H9 (cell line): ENCODE measurements at regions not wholly inside any gene's neighbourhood (a gene's known extent, or its start where the extent isn't known, plus 50 kb on each side); places are given as distances from the start of the nearest gene placed in this dataset.

Experiments used
- DNase-seq: peaks from one replicate; pipeline ENCODE4 v3.0.0-alpha.2; 2017
- H2AFZ ChIP-seq: one replicate; pipeline ENCODE4 v1.6.1; 2013; ENCODE audit warnings: mild to moderate bottlenecking, low read length, control low read depth, moderate library complexity
- H2AK5ac ChIP-seq: 2 replicates; pipeline ENCODE4 v1.6.1; 2013; ENCODE audit warnings: low read length, control low read depth, mixed read lengths; ENCODE audit not compliant: insufficient read length
- H2BK120ac ChIP-seq: one replicate; pipeline ENCODE4 v1.6.1; 2013; ENCODE audit warnings: low read depth, mild to moderate bottlenecking, low read length, control low read depth, inconsistent platforms; ENCODE audit not compliant: poor library complexity, severe bottlenecking
- H2BK12ac ChIP-seq: 2 replicates; pipeline ENCODE4 v1.6.1; 2013; ENCODE audit warnings: low read length, control low read depth, mixed read lengths, low read depth; ENCODE audit not compliant: insufficient read length
- H2BK15ac ChIP-seq: 2 replicates; pipeline ENCODE4 v1.6.1; 2013; ENCODE audit warnings: low read depth, low read length, control low read depth
- H2BK20ac ChIP-seq: one replicate; pipeline ENCODE4 v1.6.1; 2013; ENCODE audit warnings: low read depth, mild to moderate bottlenecking, low read length, control low read depth, inconsistent platforms; ENCODE audit not compliant: poor library complexity, severe bottlenecking
- H2BK5ac ChIP-seq: 2 replicates; pipeline ENCODE4 v1.6.1; 2013; ENCODE audit warnings: low read length, control low read depth, mixed read lengths; ENCODE audit not compliant: insufficient read length
- H3K14ac ChIP-seq: 2 replicates; pipeline ENCODE4 v1.6.1; 2013; ENCODE audit warnings: low read length, control low read depth; ENCODE audit not compliant: insufficient read depth
- H3K18ac ChIP-seq: 2 replicates; pipeline ENCODE4 v1.6.1; 2013; ENCODE audit warnings: low read depth, mild to moderate bottlenecking, mixed read lengths, low read length, control low read depth; ENCODE audit not compliant: insufficient read length
- H3K23ac ChIP-seq: 2 replicates; pipeline ENCODE4 v1.6.1; 2013; ENCODE audit warnings: low read length, control low read depth, mixed read lengths, low read depth; ENCODE audit not compliant: insufficient read length
- H3K23me2 ChIP-seq: 2 replicates; pipeline ENCODE4 v1.6.1; 2013; ENCODE audit warnings: low read depth, mild to moderate bottlenecking, mixed read lengths, low read length, control low read depth; ENCODE audit not compliant: insufficient read length, poor library complexity, severe bottlenecking
- H3K27ac ChIP-seq: 2 replicates; pipeline ENCODE4 v1.5.1; 2013; ENCODE audit warnings: low read length, control low read depth, mixed read lengths, low read depth; ENCODE audit not compliant: insufficient read length
- H3K27me3 ChIP-seq: 2 replicates; pipeline ENCODE4 v1.6.1; 2013; ENCODE audit warnings: low read length, control low read depth, inconsistent platforms; ENCODE audit not compliant: insufficient read depth
- H3K4ac ChIP-seq: 2 replicates; pipeline ENCODE4 v1.6.1; 2013; ENCODE audit warnings: low read depth, mild to moderate bottlenecking, control low read depth, inconsistent platforms, low read length, moderate library complexity
- H3K4me1 ChIP-seq: 2 replicates; pipeline ENCODE4 v1.6.1; 2013; ENCODE audit warnings: low read length, control low read depth, inconsistent platforms; ENCODE audit not compliant: insufficient read depth
- H3K4me2 ChIP-seq: 2 replicates; pipeline ENCODE4 v1.6.1; 2013; ENCODE audit warnings: low read length, control low read depth, mixed read lengths; ENCODE audit not compliant: insufficient read length, insufficient read depth
- H3K56ac ChIP-seq: 2 replicates; pipeline ENCODE4 v1.6.1; 2013; ENCODE audit warnings: low read depth, mild to moderate bottlenecking, mixed read lengths, low read length, control low read depth; ENCODE audit not compliant: insufficient read length
- H3K79me1 ChIP-seq: 2 replicates; pipeline ENCODE4 v1.6.1; 2013; ENCODE audit warnings: low read depth, mild to moderate bottlenecking, moderate library complexity, low read length, control low read depth, inconsistent platforms; ENCODE audit not compliant: insufficient read depth, poor library complexity, severe bottlenecking
- H3K79me2 ChIP-seq: 2 replicates; pipeline ENCODE4 v1.6.1; 2013; ENCODE audit warnings: low read length, control low read depth, inconsistent platforms; ENCODE audit not compliant: insufficient read depth
- H3K9ac ChIP-seq: 2 replicates; pipeline ENCODE4 v1.6.1; 2013; ENCODE audit warnings: low read length, control low read depth, mixed read lengths; ENCODE audit not compliant: insufficient read length; ENCODE audit errors: extremely low read depth
- H3K9me3 ChIP-seq: one replicate; pipeline ENCODE4 v1.6.1; 2013; ENCODE audit warnings: low read depth, low read length, inconsistent platforms; ENCODE audit not compliant: control insufficient read depth
- H3T11ph ChIP-seq: one replicate; pipeline ENCODE4 v1.6.1; 2013; ENCODE audit warnings: mild to moderate bottlenecking, low read length, control low read depth, inconsistent platforms
- H4K20me1 ChIP-seq: one replicate; pipeline ENCODE4 v1.6.1; 2013; ENCODE audit not compliant: control insufficient read depth, insufficient read length, insufficient read depth
- H4K5ac ChIP-seq: 2 replicates; pipeline ENCODE4 v1.6.1; 2013; ENCODE audit warnings: low read depth, mild to moderate bottlenecking, mixed read lengths, low read length, control low read depth; ENCODE audit not compliant: insufficient read length
- H4K8ac ChIP-seq: replicated peaks from 2 replicates; pipeline ENCODE4 v1.6.1; 2013; ENCODE audit warnings: low read length, control low read depth, mixed read lengths, low read depth; ENCODE audit not compliant: insufficient read length
- H4K91ac ChIP-seq: 2 replicates; pipeline ENCODE4 v1.6.1; 2013; ENCODE audit warnings: low read depth, mild to moderate bottlenecking, moderate library complexity, mixed read lengths, low read length, control low read depth; ENCODE audit not compliant: insufficient read length
- H3K27ac Mint-ChIP-seq, 3 experiments: 2 replicates in 2 of 3; 3 replicates in 1 of 3; pipeline ENCODE4 v1.8.0; 2020 to 2021; ENCODE audit warnings: mixed read lengths in 3 of 3, mild to moderate bottlenecking in 1 of 3, moderate library complexity in 1 of 3
- H3K27me3 Mint-ChIP-seq: 2 replicates; pipeline ENCODE4 v1.8.0; 2021; ENCODE audit warnings: low read depth, mild to moderate bottlenecking, moderate library complexity, mixed read lengths
- H3K36me3 Mint-ChIP-seq, 3 experiments: 2 replicates in 2 of 3; 3 replicates in 1 of 3; pipeline ENCODE4 v1.8.0; 2020 to 2021; ENCODE audit warnings: low read depth in 3 of 3, mixed read lengths in 3 of 3; ENCODE audit not compliant: insufficient read depth in 1 of 3
- H3K4me1 Mint-ChIP-seq, 2 experiments: 2 replicates each; pipeline ENCODE4 v1.8.0; 2020; ENCODE audit warnings: mixed read lengths in 2 of 2
- H3K4me3 Mint-ChIP-seq, 2 experiments: 2 replicates in 1 of 2; 3 replicates in 1 of 2; pipeline ENCODE4 v1.8.0; 2020 to 2021; ENCODE audit warnings: mild to moderate bottlenecking in 2 of 2, mixed read lengths in 2 of 2, moderate library complexity in 1 of 2
- H3K9me3 Mint-ChIP-seq, 2 experiments: 2 replicates in 1 of 2; 3 replicates in 1 of 2; pipeline ENCODE4 v1.8.0; 2020; ENCODE audit warnings: mild to moderate bottlenecking in 2 of 2, mixed read lengths in 2 of 2, moderate library complexity in 1 of 2
- CTCF ChIP-seq: fragments of 200-600 bp; sonication (generic); conservative IDR thresholded peaks from 3 replicates; pipeline ENCODE4 v1.8.0; 2021; ENCODE audit warnings: antibody characterized with exemption, mild to moderate bottlenecking
- WGBS: extraction: QIAGEN DNeasy Blood & Tissue Kit; methylation state at CpG from one replicate; pipeline ENCODE4 v1.1.7; 2013; ENCODE audit warnings: missing lambda C conversion rate, low lambda C conversion rate, mixed read lengths; ENCODE audit not compliant: insufficient read length; ENCODE audit errors: extremely low coverage; 5-methylcytosine and 5-hydroxymethylcytosine counted together

GRCh38 chr2:9071032-9071431 is 67.5 kb upstream of the MBOAT2 start:
- Mint-ChIP-seq H3K27me3 (peaks cover 18% of the 10 kb centered on the region), H3K4me3 (no peak overlapping the region), H3K4me1 (peaks cover 25 to 26% of the 10 kb centered on the region in 2 experiments), H3K36me3 (0 out of 7 replicates have a peak, but pooled peaks cover 0 to 2% (median 0%) of the 10 kb centered on the region in 3 experiments), H3K9me3 (peaks cover 0 to 5% of the 10 kb centered on the region in 2 experiments; a peak in 1 of 5 replicates), H3K27ac (no peak overlapping the region; a peak in 1 of 7 replicates)
- Histone ChIP-seq H2BK12ac (no peak overlapping the region), H3K27me3 (no peaks in the 10 kb centered on the region; the same call in 1 of the 2 replicates), H4K5ac (no peak overlapping the region), H2BK15ac (no peak overlapping the region), H4K8ac (no peak overlapping the region), H4K91ac (no peak overlapping the region), H2BK5ac (no peak overlapping the region), H3K4me1 (peaks cover 9% of the 10 kb centered on the region; the same call in 1 of the 2 replicates), H3K18ac (no peak overlapping the region), H3K14ac (no peak overlapping the region), H3K79me2 (no peaks in the 10 kb centered on the region), H2AK5ac (no peak overlapping the region), H3K23ac (no peak overlapping the region), H2BK120ac (no peak overlapping the region), H3K79me1 (no peaks in the 10 kb centered on the region), H2BK20ac (no peak overlapping the region), H3K9ac (no peak overlapping the region), H3K4ac (no peak overlapping the region), H3T11ph (no peak overlapping the region), H3K23me2 (no peaks in the 10 kb centered on the region), H2AFZ (no peak overlapping the region), H3K56ac (no peak overlapping the region), H4K20me1 (no peaks in the 10 kb centered on the region), H3K27ac (no peak overlapping the region), H3K4me2 (no peak overlapping the region), H3K9me3 (no peaks in the 10 kb centered on the region)
- DNase-seq: no peak
- no CpG with 5 or more reads among the region's 5 CpGs for WGBS
- no peak for TF ChIP-seq CTCF
